Body of pancreas (tissue), 4 donors: ENCODE measurements at regions not wholly inside any gene's neighbourhood (a gene's known extent, or its start where the extent isn't known, plus 50 kb on each side); places are given as distances from the start of the nearest gene placed in this dataset.
"Not testable (repeated sequence)": the region's sequence is repeated elsewhere in the genome, so short reads cannot be mapped to it uniquely, and the experiment has no call there.

Source experiments
- CTCF ChIP-seq, 7 experiments: fragments of 450-650 bp in 4 of 7; fragments of 200-600 bp in 3 of 7; sonication (generic) in 3 of 7; IDR thresholded peaks; one replicate each; pipeline ENCODE4 v1.5.1; 2016 to 2019; ENCODE audit warnings: antibody characterized with exemption in 7 of 7
- POLR2A ChIP-seq, 3 donors: fragments of 450-650 bp; IDR thresholded peaks; one replicate each; pipeline ENCODE4 v1.6.1; 2016; ENCODE audit warnings: antibody characterized with exemption in 3 of 3, mild to moderate bottlenecking in 2 of 3

GRCh38 chr5:104033186-104033585 lies 470.6 kb upstream of the NUDT12 start:
- TF ChIP-seq CTCF, POLR2A (IDR thresholded peaks at IDR 0.05): not testable (repeated sequence)
